ENCODE measurements at regions not wholly inside any gene's neighbourhood (a gene's known extent, or its start where the extent isn't known, plus 50 kb on each side); places are given as distances from the start of the nearest gene placed in this dataset.

GRCh38 chr7:8939446-8939845 lies 506.0 kb downstream of the NXPH1 start:
- Histone ChIP-seq H3K27ac (ENCODE audit: low read depth, low read length) (no peak overlapping the region), H3K9me3 (ENCODE audit: control insufficient read depth, insufficient read depth, low read length) (peaks cover 18% of the 10 kb centered on the region), H3K27me3 (ENCODE audit: control insufficient read depth, insufficient read depth, low read length) (no peaks in the 10 kb centered on the region), H3K4me3 (ENCODE audit: low read depth, low read length) (no peak overlapping the region)
- ChIA-PET POLR2A (no interaction called here), CTCF (no interaction called here)
- no peak for DNase-seq (ENCODE audit: low read depth, low spot score)
- TF ChIP-seq CTCF (IDR thresholded peaks at IDR 0.05; ENCODE audit: low read depth, low read length) = no peak

- H3K27me3 ChIP-seq (ENCODE audit: control insufficient read depth, insufficient read depth, low read length) = no peaks in the 10 kb centered on the region
- no peak overlapping the region for H3K4me3 ChIP-seq (ENCODE audit: low read depth, low read length)
- H3K9me3 ChIP-seq (ENCODE audit: control insufficient read depth, insufficient read depth, low read length) = peaks cover 9% of the 10 kb centered on the region
- DNase-seq (ENCODE audit: low read depth, low spot score) = no peak
- POLR2A ChIA-PET = no interaction called here
- TF ChIP-seq CTCF (IDR thresholded peaks at IDR 0.05; ENCODE audit: low read depth, low read length) = no peak
- no peak overlapping the region for H3K27ac ChIP-seq (ENCODE audit: low read depth, low read length)
- CTCF ChIA-PET = no interaction called here
Measured at GRCh38 chr7:8963722-8964121, 530.3 kb downstream of the NXPH1 start.

GRCh38 chr7:8965177-8965576 lies 531.8 kb downstream of the NXPH1 start:
- TF ChIP-seq CTCF (IDR thresholded peaks at IDR 0.05; ENCODE audit: low read depth, low read length) = no peak
- DNase-seq (ENCODE audit: low read depth, low spot score) = no peak
- H3K9me3 ChIP-seq (ENCODE audit: control insufficient read depth, insufficient read depth, low read length) = peaks cover 9% of the 10 kb centered on the region
- ChIA-PET CTCF (no interaction called here), POLR2A (no interaction called here)
- no peak overlapping the region for H3K4me3 ChIP-seq (ENCODE audit: low read depth, low read length)
- no peak overlapping the region for H3K27ac ChIP-seq (ENCODE audit: low read depth, low read length)
- H3K27me3 ChIP-seq (ENCODE audit: control insufficient read depth, insufficient read depth, low read length) = no peaks in the 10 kb centered on the region

- no peaks in the 10 kb centered on the region for H3K27me3 ChIP-seq (ENCODE audit: control insufficient read depth, insufficient read depth, low read length)
- CTCF ChIA-PET = no interaction called here
- no peak overlapping the region for H3K27ac ChIP-seq (ENCODE audit: low read depth, low read length)
- H3K9me3 ChIP-seq (ENCODE audit: control insufficient read depth, insufficient read depth, low read length) = peaks cover 4% of the 10 kb centered on the region
- no peak for DNase-seq (ENCODE audit: low read depth, low spot score)
- POLR2A ChIA-PET = no interaction called here
- TF ChIP-seq CTCF (IDR thresholded peaks at IDR 0.05; ENCODE audit: low read depth, low read length) = no peak
- H3K4me3 ChIP-seq (ENCODE audit: low read depth, low read length) = no peak overlapping the region
Measured at GRCh38 chr7:8973601-8974000, 540.2 kb downstream of the NXPH1 start.

GRCh38 chr7:8975681-8976080 lies 542.3 kb downstream of the NXPH1 start:
- Histone ChIP-seq H3K4me3 (ENCODE audit: low read depth, low read length) (no peak overlapping the region), H3K27ac (ENCODE audit: low read depth, low read length) (no peak overlapping the region), H3K9me3 (ENCODE audit: control insufficient read depth, insufficient read depth, low read length) (peaks cover 6% of the 10 kb centered on the region), H3K27me3 (ENCODE audit: control insufficient read depth, insufficient read depth, low read length) (no peaks in the 10 kb centered on the region)
- ChIA-PET POLR2A (no interaction called here), CTCF (no interaction called here)
- DNase-seq (ENCODE audit: low read depth, low spot score) = no peak
- TF ChIP-seq CTCF (IDR thresholded peaks at IDR 0.05; ENCODE audit: low read depth, low read length) = no peak

Measured in AG04450 (cell line).